Neural cell (in vitro differentiated cells): ENCODE measurements at regions not wholly inside any gene's neighbourhood (a gene's known extent, or its start where the extent isn't known, plus 50 kb on each side); places are given as distances from the start of the nearest gene placed in this dataset.

Experiments
- H2AFZ ChIP-seq: fragments of 200-600, 300-800 bp; sonication (generic), shearing (Covaris generic); 2 replicates; pipeline ENCODE4 v1.6.0; 2014; ENCODE audit warnings: low read depth, mild to moderate bottlenecking, antibody characterized with exemption, low read length, moderate library complexity
- H3F3A ChIP-seq: fragments of 200-600 bp; shearing (Covaris generic); 2 replicates; pipeline ENCODE4 v1.6.1; 2016; ENCODE audit warnings: mild to moderate bottlenecking, moderate library complexity, mixed read lengths, antibody characterized with exemption, low read length; ENCODE audit not compliant: insufficient read depth, poor library complexity, severe bottlenecking
- H3K27ac ChIP-seq: fragments of 200-600, 300-800 bp; sonication (generic), shearing (Covaris generic); 2 replicates; pipeline ENCODE4 v1.5.1; 2014; ENCODE audit warnings: mild to moderate bottlenecking, low read length, moderate library complexity
- H3K27me3 ChIP-seq: fragments of 300-800, 200-600 bp; sonication (generic), shearing (Covaris generic); 2 replicates; pipeline ENCODE4 v1.6.0; 2014; ENCODE audit warnings: mild to moderate bottlenecking, low read depth, low read length, moderate library complexity; ENCODE audit not compliant: insufficient read depth
- H3K36me3 ChIP-seq: fragments of 300-800, 200-600 bp; sonication (generic), shearing (Covaris generic); 2 replicates; pipeline ENCODE4 v1.5.1; 2014; ENCODE audit warnings: mild to moderate bottlenecking, antibody characterized with exemption, low read length, moderate library complexity; ENCODE audit not compliant: insufficient read depth
- H3K4me2 ChIP-seq: fragments of 300-800, 200-600 bp; sonication (generic), shearing (Covaris generic); 2 replicates; pipeline ENCODE4 v1.6.0; 2014; ENCODE audit warnings: mild to moderate bottlenecking, low read length
- H3K4me3 ChIP-seq: fragments of 300-800, 200-600 bp; sonication (generic), shearing (Covaris generic); 2 replicates; pipeline ENCODE4 v1.5.1; 2014; ENCODE audit warnings: mild to moderate bottlenecking, low read length, moderate library complexity
- H3K79me2 ChIP-seq: fragments of 200-600 bp; shearing (Covaris generic); replicated peaks from 2 replicates; pipeline ENCODE4 v1.6.0; 2014; ENCODE audit warnings: mild to moderate bottlenecking, low read length, moderate library complexity; ENCODE audit not compliant: insufficient read depth
- H3K9ac ChIP-seq: fragments of 300-800, 200-600 bp; sonication (generic), shearing (Covaris generic); 2 replicates; pipeline ENCODE4 v1.6.1; 2016; ENCODE audit warnings: mild to moderate bottlenecking, low read length, mixed read lengths
- H3K9me2 ChIP-seq: fragments of 200-600 bp; shearing (Covaris generic); 2 replicates; pipeline ENCODE4 v1.6.1; 2016; ENCODE audit warnings: mild to moderate bottlenecking, low read length, mixed read lengths; ENCODE audit not compliant: insufficient read depth
- H3K9me3 ChIP-seq: fragments of 200-600, 300-800 bp; sonication (generic), shearing (Covaris generic); 2 replicates; pipeline ENCODE4 v1.6.1; 2016; ENCODE audit warnings: mild to moderate bottlenecking, mixed run types, low read length, moderate library complexity, mixed read lengths
- H4K20me1 ChIP-seq: fragments of 200-600 bp; shearing (Covaris generic); 2 replicates; pipeline ENCODE4 v1.6.1; 2016; ENCODE audit warnings: mild to moderate bottlenecking, mixed run types; ENCODE audit not compliant: insufficient read depth
- EP300 ChIP-seq: fragments of 450-650 bp; conservative IDR thresholded peaks from 2 replicates; pipeline ENCODE4 v1.6.1; 2014; ENCODE audit warnings: antibody characterized with exemption, mild to moderate bottlenecking, moderate library complexity; ENCODE audit not compliant: poor library complexity, severe bottlenecking
- EZH2 ChIP-seq: fragments of 200-600, 300-800 bp; shearing (Covaris generic), sonication (generic); IDR thresholded peaks from 2 replicates; pipeline ENCODE4 v1.6.1; 2014; ENCODE audit warnings: antibody characterized with exemption, low read length, borderline replicate concordance, mild to moderate bottlenecking; ENCODE audit not compliant: insufficient read depth, poor library complexity, severe bottlenecking
- MXI1 ChIP-seq: fragments of 450-650 bp; conservative IDR thresholded peaks from 2 replicates; pipeline ENCODE4 v1.6.1; 2014; ENCODE audit warnings: antibody characterized with exemption, mild to moderate bottlenecking; ENCODE audit not compliant: poor library complexity, severe bottlenecking
- POLR2AphosphoS5 ChIP-seq: IDR thresholded peaks from 2 replicates; pipeline ENCODE4 v1.6.1; 2012
- RAD21 ChIP-seq: fragments of 450-650 bp; conservative IDR thresholded peaks from 2 replicates; pipeline ENCODE4 v1.6.1; 2014; ENCODE audit warnings: antibody characterized with exemption, mild to moderate bottlenecking, moderate library complexity
- REST ChIP-seq: IDR thresholded peaks from 2 replicates; pipeline ENCODE4 v1.6.1; 2012; ENCODE audit warnings: borderline replicate concordance
- SMC3 ChIP-seq: fragments of 450-650 bp; conservative IDR thresholded peaks from 2 replicates; pipeline ENCODE4 v1.6.1; 2014; ENCODE audit warnings: antibody characterized with exemption, mild to moderate bottlenecking, moderate library complexity; ENCODE audit not compliant: poor library complexity
- TAF1 ChIP-seq: IDR thresholded peaks from 2 replicates; pipeline ENCODE4 v1.6.1; 2012; ENCODE audit warnings: low read depth
- TF ChIP-seq, protein P1 (sequence below): fragments of 450-650 bp; IDR thresholded peaks from 2 replicates; pipeline ENCODE4 v1.5.1; 2014; ENCODE audit warnings: antibody characterized with exemption, mild to moderate bottlenecking, moderate library complexity; ENCODE audit not compliant: poor library complexity, severe bottlenecking

- Histone ChIP-seq H3F3A (no peaks in the 10 kb centered on the region), H3K79me2 (no peaks in the 10 kb centered on the region), H3K4me3 (no peak overlapping the region), H3K4me2 (no peak overlapping the region), H3K36me3 (no peaks in the 10 kb centered on the region), H3K9me3 (no peaks in the 10 kb centered on the region), H3K9ac (no peak overlapping the region), H3K9me2 (no peaks in the 10 kb centered on the region), H3K27ac (no peak overlapping the region), H4K20me1 (no peaks in the 10 kb centered on the region), H3K27me3 (no peaks in the 10 kb centered on the region), H2AFZ (no peak overlapping the region)
- TF ChIP-seq MXI1 (no peak), EP300 (no peak), RAD21 (no peak), REST (no peak), EZH2 (no peak)
- TF ChIP-seq, protein P1, sequence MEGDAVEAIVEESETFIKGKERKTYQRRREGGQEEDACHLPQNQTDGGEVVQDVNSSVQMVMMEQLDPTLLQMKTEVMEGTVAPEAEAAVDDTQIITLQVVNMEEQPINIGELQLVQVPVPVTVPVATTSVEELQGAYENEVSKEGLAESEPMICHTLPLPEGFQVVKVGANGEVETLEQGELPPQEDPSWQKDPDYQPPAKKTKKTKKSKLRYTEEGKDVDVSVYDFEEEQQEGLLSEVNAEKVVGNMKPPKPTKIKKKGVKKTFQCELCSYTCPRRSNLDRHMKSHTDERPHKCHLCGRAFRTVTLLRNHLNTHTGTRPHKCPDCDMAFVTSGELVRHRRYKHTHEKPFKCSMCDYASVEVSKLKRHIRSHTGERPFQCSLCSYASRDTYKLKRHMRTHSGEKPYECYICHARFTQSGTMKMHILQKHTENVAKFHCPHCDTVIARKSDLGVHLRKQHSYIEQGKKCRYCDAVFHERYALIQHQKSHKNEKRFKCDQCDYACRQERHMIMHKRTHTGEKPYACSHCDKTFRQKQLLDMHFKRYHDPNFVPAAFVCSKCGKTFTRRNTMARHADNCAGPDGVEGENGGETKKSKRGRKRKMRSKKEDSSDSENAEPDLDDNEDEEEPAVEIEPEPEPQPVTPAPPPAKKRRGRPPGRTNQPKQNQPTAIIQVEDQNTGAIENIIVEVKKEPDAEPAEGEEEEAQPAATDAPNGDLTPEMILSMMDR: no peak
Measured at GRCh38 chr3:176879710-176880109, 317.6 kb downstream of the TBL1XR1 start.

GRCh38 chr3:176873261-176873660 is 324.0 kb downstream of the TBL1XR1 start:
- TF ChIP-seq MXI1 (no peak), TAF1 (no peak), POLR2AphosphoS5 (no peak), RAD21 (no peak), REST (no peak), SMC3 (no peak), EP300 (no peak), EZH2 (no peak)
- TF ChIP-seq, protein P1: no peak
- H3K9me3 ChIP-seq: no peaks in the 10 kb centered on the region
- H2AFZ ChIP-seq: no peak overlapping the region
- no peak overlapping the region for H3K9ac ChIP-seq
- no peaks in the 10 kb centered on the region for H4K20me1 ChIP-seq
- H3K36me3 ChIP-seq: no peaks in the 10 kb centered on the region
- no peak overlapping the region for H3K27ac ChIP-seq
- no peaks in the 10 kb centered on the region for H3F3A ChIP-seq
- no peak overlapping the region for H3K4me3 ChIP-seq
- no peaks in the 10 kb centered on the region for H3K27me3 ChIP-seq
- H3K9me2 ChIP-seq: no peaks in the 10 kb centered on the region
- H3K79me2 ChIP-seq: no peaks in the 10 kb centered on the region
- H3K4me2 ChIP-seq: no peak overlapping the region
